HG03039 (cell line): ENCODE measurements at regions not wholly inside any gene's neighbourhood (a gene's known extent, or its start where the extent isn't known, plus 50 kb on each side); places are given as distances from the start of the nearest gene placed in this dataset.
"Not testable (repeated sequence)": the region's sequence is repeated elsewhere in the genome, so short reads cannot be mapped to it uniquely, and the experiment has no call there.

ENCODE experiments used
- ATAC-seq: cut with Tn5 transposase; IDR thresholded peaks from one replicate; pipeline ENCODE4 v1.9.1; 2021; ENCODE audit warnings: mild to moderate bottlenecking, moderate library complexity; ENCODE audit not compliant: unreplicated experiment

DNA sequence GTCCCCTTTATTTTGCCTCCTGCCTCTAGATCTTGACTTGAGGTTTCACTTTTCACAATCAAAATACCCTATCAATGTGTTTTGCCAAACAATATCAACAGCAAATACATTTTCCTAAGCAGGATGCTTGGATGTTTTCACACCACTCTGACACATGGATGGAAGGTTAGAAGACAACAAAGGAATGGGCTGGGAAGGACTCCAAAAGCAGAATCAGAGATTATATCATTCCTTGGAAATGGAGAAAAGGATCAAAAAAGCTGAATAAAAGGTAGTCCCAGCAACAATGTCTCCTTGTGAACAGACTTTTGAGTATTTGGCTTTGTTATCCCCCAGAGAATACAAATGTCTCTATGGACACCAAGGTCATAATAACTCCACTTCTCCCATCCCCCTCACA, 170.8 kb downstream of the ETAA1 start:
- ATAC-seq: no peak

DNA sequence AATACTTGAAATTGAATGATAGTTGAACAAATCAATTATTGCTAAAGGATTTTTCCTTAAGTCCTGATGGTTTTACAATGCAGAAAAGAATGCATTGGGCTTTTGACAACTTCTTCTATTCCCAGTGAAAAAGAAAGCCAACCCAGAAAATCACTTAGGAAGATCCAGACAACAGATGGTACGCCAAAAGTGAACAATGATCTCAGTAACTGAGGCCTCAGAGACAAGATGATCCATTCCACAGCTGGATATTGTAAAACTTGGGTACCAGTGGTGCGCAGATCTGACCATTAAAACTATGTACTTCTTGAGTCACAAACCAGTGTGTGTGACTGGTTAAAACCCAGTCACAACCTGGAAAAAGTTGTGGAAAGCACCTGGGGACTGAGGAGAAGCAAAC, 173.5 kb downstream of the ETAA1 start:
- no peak for ATAC-seq

DNA sequence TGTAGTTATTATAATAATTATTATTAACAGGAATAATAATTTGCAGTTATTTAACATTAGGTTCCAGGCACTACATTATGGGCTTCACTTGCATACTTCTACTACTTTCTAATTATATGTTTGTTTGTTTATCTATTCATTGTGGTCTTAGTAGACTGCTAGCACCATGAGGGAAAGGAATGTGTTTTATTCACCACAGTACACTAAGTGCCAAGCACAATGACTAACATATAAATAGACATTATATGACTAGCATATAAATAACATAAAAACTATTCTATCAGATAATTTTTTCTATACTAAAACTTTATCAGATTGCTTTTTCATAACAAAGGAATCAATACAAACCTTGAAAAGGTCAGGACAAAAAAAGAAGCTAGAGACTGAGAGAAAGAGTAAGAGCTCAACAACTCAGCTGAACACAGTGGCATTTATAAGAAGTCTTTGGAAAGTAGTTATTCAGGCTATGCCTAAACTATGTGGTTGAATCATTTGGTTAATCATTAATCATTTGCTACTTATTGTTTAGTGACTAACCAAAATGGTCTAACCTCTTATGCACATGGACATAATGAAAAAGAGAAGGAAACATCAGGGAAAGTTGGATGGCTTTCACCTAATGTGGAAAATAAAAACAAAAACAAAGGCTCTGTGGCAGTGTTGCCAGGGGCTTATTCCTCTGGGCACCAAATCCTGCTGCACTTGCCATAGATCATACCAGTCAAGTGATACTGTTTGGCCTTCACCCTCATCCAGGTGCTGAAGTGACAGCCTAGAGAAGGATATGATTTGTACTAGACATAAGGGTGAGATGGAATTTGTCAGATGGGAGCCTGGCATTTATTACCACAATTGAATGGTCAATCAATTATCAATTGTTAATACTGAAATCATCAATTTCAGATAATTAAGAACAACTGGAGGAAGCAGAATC, 174.9 kb downstream of the ETAA1 start:
- no peak for ATAC-seq

DNA sequence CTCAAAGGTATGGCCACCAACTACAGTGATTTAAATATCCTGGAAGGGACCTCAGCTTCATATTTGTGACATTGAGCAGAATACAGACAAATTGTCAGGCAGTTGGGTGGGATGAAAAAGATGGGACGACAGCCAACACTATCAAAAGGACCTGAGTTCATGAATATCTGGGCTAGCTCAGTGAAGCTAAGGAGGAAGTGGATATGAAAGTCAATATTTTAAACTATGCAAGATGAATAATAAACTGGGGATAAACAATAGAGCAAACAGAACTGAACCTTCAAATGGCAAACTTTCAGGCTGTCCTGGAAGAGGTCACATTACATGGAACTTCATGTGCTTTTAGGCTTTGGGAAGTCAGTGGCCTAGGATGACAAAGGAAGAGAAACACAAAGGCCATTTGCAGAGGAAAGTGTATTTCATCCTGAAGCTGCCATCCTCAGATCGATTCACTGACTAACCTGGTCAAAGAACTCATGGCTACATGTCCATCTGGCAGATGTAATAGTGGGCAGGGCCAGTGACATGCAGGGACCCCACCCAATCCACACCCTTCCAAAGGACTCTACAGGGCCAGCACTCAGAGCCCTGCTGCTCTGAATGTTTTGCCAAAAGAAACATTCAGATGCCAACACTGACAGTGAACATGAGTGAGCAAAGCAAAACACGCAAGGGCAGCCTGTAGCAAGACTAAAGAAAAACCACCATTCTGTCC, 175.7 kb downstream of the ETAA1 start:
- no peak for ATAC-seq

DNA sequence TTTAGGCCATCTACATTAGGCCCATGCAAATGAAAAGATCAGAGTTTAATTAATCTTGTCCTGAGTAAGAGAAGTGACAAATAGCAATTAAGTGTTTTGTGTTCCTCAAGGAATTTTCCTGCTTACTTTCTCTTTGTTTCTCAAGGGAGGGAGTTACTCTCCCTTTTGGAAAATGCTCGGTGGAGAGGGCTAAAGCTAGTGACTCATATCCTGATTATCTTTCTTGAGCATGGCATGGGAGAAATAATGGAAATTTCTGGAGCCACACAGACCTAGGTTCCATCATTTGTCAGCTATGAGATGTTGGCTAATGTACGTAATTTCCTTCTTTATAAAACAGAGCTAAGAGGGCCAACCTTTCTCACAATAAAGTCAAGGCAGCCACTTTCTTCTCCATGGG, 177.1 kb downstream of the ETAA1 start:
- no peak for ATAC-seq

DNA sequence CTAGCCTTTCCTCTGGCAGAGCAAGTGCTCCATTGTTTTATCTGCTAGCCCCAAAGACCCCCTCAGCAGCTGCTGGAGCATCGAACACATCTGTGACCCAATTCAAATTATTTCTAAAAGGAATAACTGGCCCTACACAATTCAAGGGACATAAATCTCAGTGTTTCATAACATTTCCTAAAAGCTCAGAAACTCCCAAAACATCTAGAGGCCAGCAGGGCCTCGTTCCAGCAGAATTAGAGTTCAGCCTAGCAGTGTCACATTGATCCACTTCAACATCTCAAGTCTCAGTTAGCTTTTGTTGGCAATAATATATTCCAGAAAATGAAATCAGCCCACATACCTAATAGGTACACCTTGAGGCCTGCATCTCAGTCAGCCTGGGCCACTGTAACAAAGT, 179.1 kb downstream of the ETAA1 start:
- no peak for ATAC-seq

DNA sequence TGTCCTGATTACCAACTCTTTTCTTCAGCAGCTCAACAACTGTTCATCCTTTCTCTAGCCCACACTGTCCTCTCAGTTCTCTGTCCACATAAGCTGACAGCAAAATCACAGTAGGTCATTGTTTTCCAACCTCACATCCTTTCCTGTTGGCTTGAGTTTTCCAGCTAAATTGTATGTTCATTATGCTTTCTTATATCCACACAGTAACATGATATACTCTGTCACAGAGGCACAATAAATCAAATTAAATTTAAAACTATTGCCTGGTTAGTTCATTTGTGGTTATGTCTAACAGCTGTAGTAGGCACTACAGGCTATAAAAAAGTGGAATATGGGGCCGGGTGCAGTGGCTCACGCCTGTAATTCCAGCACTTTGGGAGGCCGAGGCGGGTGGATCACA, 179.9 kb downstream of the ETAA1 start:
- ATAC-seq: no peak

DNA sequence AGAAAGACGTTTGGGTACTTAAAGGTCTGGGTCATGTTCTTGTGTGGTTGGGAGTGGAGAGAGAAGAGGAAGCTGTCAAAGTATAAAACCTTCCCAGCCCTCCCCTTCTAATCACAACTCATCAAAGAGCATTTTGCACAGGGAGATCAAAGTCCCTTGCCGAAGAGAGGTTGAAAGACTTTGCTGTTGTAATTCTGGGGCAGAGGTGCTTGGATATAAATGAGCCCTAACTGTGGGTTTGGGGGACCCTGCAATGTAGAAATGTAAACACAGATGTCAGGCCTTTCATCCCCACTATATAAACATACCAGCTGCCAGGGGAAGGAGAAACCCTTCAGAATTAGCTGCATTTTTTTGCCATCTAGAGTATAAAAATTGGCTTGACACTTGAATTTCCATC, 182.1 kb downstream of the ETAA1 start:
- no peak for ATAC-seq

DNA sequence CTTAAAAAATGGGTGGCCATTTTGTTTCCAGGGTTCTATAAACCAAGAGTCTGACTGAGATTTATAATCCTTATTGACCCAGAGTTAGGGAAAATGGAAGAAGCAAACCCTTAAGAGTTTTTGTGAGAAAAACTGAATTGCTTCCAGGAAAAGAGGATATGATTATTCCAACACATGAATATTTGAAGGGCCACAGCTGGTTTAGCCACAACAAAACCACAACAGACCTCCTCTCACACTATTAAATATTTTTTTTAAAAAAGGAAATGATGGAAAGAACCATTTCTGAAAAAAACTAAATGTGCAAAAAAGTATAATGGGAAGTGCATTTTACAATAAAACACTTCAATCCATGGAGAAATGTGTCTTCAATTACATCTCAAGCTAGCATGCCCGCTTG, 182.7 kb downstream of the ETAA1 start:
- ATAC-seq: no peak

DNA sequence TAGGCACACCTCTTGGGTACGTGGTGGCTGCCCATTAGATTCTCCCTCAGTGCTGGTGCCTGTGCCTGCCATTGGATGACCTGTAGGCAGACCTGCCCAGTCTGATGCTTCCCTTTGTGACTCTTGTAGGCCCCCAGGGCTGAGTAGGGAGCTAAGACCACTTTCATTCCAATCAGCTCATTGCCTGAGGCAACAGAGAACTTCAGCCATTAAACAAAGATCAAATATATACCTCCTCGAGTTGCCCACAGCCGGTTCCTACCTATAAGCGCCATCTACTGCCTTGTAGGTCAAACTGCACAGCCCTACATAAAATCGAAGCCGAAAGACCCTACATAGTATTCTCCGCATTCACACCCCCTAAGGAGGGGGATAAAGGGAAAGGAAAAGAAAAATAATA, 184.6 kb downstream of the ETAA1 start:
- ATAC-seq: no peak

DNA sequence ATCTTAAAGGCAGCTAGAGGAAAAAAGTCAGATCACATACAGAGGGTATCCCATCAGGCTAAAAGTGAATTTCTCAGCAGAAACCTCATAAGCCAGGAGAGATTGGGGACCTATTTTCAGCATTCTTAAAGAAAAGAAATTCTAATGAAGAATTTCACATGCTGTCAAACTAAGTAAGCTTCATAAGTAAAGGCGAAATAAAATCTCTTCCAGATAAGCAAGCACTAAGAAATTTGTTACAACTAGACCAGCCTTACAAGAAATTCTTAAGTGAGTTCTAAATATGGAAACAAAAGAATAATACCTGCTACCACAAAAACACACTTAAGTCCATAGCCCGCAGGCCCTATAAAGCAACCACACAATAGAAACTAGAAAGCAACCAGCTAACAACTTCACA, 186.1 kb downstream of the ETAA1 start:
- ATAC-seq: no peak

DNA sequence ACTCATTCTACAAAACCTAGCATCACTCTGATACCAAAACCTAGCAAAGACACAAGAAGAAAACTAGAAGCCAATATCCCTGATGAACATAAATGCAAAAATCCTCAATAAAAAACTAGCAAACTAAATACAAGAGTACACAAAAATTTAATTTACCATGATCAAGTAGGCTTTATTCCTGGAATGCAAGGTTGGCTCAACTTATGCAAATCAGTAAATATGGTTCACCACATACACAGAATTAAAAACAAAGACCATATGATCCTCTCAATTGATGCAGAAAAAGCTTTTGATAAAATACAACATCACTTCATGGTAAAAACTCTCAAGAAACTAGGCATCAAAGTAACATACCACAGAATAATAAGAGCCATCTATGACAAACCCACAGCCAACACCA, 188.3 kb downstream of the ETAA1 start:
- no peak for ATAC-seq

DNA sequence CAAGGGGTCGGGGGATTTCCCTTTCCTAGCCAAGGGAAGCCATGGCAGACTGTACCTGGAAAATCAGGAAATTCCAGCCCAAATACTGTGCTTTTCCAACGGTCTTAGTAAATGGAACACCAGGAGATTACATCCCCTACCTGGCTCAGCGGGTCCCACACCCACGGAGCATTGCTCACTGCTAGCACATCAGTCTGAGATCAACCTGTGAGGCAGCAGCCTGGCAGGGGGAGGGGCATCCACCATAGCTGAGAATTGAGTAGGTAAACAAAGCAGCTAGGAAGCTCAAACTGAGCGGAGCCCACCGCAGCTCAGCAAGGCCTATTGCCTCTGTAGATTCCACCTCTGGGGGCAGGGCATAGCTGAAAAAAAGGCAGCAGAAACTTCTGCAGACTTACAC, 192.0 kb downstream of the ETAA1 start:
- not testable (repeated sequence) for ATAC-seq

DNA sequence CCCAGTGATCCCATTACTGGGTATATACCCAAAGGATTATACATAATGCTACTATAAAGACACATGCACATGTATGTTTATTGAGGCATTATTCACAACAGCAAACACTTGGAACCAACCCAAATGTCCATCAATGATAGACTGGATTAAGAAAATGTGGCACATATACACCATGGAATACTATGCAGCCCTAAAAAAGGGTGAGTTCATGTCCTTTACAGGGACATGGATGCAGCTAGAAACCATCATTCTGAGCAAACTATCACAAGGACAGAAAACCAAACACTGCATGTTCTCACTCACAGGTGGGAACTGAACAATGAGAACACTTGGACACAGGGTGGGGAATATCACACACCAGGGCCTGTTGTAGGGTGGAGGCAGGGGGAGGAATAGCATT, 197.4 kb downstream of the ETAA1 start:
- ATAC-seq: not testable (repeated sequence)

DNA sequence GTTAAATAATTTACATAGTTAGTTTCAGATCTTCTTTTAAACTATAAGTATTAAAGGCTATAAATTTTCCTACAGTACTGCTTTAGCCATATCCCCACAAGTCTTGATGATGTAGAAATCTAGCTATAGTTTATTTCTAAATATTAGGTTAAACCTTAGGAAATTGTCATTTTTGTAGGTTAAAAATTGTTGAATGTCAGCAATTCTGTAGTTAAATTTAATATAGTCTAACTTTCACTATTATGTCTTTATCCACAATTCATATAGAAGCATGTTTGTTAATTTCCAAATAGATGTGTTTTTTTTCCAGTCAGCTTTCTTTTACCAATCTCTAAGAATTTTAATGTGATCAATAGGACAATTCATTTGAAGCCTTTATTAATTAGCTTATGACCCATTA, 199.7 kb downstream of the ETAA1 start:
- ATAC-seq: no peak

DNA sequence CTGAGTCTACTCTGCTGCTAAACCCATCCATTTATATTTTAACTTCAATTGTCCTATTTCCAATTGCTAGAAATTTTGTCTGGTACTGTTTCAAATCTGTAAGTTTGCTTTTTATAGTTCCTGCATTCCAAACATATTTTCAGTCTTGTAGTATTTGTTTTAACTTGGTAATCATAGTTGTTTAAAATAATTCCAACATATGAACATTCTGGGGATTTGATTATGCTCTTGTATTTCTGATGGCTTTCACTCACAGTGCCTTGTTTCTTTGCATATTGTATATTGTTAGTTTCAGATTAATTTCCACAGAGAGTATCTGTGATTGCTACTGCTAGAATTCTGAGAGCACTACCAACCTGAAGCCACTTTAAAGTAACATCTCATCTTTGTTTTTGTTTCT, 202.4 kb downstream of the ETAA1 start:
- ATAC-seq: no peak

DNA sequence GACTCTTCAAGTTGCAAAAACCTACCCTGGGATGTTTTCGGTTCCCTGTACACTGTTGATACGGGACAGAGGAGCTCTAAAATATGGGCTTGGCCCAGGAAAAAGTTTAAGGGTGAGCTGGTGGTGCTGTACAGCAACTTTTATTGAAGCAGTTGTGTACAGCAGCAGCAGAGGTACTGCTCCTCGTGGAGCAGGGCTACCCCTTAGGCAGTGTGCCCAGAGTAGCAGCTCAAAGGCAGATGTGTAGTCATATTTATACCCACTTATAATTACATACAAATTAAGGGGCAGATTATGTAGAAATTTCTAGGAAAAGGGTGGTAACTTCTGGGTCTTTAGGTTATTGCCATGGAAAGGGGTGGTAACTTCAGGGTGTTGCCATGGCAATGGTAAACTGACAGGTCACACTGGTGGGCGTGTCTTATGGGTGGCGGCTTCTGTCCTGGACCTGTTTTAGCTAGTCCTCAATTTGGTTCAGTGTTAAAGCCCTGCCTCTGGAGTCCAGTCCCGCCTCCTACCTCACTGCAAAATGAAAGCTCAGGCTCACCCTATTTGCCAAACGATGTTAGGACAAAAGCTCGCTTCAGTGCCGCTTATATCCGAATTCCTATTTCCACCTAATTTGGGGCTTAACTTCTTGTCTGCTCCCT, 203.2 kb downstream of the ETAA1 start:
- ATAC-seq: no peak

DNA sequence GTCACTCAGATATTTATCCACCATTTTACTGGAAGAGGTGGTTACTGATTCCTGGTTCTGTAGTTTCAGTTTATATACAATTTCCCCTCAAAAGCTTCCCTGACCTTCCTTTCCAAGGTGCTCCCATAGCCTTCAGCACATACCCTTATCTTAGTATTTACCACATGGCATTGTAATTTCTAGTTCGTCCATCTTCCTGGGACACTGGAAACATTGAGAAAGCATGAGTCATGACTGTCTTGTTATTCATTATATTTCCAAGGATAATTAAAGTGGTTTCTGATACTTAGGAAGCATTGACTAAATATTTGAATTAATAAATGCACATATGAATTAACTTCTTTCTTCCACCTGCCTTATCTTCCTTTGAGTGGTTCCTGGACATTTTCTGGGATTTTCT, 203.8 kb downstream of the ETAA1 start:
- no peak for ATAC-seq

DNA sequence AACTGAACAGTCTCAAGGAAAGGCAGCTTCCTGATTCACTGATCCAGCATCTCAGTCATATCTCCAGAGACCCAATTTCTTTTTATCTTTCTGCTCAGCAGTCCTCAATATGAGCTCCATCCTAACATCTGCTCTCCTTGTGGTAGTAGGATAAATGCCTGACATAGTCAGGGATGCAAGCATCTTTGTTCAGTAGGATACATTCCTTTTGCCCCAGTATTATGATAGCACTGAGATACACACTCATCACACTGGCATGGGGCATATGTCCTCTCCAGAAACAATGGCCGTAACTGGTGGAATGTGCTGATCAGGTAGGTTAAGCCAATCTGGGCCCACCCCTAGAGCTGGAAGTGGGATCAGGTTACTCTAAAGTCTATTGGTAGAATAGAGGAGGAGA, 207.2 kb downstream of the ETAA1 start:
- ATAC-seq: no peak

DNA sequence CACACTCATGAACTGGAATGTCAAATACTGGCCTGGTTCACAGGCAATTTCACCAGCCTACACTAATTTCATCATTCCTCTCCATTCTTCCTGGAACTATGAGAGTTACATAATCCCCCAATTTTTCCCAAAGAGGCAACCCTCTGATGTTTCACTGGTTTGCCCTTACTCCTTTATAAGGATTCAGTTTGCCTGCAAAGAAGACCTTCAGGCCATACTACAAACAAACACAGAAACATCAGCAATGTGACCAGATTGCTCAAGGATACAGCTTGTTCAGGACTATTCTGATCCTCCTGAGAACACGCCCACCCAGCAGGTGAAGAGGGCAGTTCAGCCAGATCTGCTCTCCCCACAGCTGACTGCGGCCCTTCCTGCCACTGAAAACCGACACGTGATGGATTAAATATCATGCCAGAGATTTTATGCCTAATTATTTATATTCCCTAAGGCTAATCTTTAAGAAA, 215.5 kb downstream of the ETAA1 start:
- ATAC-seq: no peak

DNA sequence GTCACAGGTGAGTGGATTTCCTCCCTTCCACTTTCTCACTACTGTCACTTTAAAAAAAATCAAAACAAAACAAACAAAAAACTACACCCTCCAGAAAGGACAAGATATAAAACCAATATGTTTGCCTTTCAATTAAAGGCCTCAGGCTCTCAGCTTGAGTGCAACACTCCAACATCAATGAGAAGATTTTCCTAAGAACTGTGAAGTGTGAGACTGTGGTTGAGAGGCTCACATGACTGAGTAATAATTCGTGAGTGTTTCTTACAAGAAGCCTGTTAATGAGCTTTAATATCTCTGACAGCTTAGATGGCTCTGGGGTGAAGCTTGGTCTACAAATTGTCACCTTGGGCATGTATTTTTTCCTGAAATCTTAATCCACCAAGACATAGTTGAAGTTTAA, 216.1 kb downstream of the ETAA1 start:
- no peak for ATAC-seq

DNA sequence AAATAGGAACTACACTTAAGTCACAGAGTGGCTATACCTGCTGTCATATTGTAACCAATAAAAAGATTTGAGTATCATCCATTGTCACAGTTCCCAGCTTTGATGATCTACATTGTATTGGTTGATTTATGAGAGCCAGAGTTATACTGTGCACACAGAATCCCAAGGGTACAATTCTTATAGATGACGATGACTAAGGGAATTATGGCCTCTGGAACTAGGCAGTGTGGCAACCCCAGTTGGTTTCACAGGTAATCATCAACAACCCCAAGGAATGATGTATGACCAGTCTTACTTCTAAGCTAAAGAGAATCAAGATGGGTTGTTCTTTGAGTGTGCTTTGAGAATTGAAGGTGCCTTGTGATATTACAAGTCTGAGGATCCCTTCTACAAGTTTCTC, 217.3 kb downstream of the ETAA1 start:
- ATAC-seq: no peak
